Panc1 (cell line): ENCODE measurements at regions not wholly inside any gene's neighbourhood (a gene's known extent, or its start where the extent isn't known, plus 50 kb on each side); places are given as distances from the start of the nearest gene placed in this dataset.

Experiments
- ATAC-seq: fragments of 200-7000 bp; cut with Tn5 transposase; 2 replicates; pipeline ENCODE4 v1.9.1; 2020; ENCODE audit warnings: mild to moderate bottlenecking, moderate library complexity
- BruUV-seq: library from RNA; stranded (reverse); fragments of 400-500 nt; replicated peaks from 2 replicates; lab custom pipeline; 2021; lab: Mats Ljungman, UMichigan
- CTCF ChIA-PET: fragments of 300-600 bp; sonication (Branson Sonifier 250); formaldehyde crosslinking; loops from one replicate; lab custom pipeline; 2022; ENCODE audit warnings: antibody characterized with exemption; lab: Charles Lee
- POLR2A ChIA-PET: fragments of 300-600 bp; sonication (Branson Sonifier 250); formaldehyde crosslinking; loops from one replicate; lab custom pipeline; 2022; ENCODE audit warnings: antibody characterized with exemption; lab: Charles Lee
- DNase-seq: peaks from one replicate; pipeline ENCODE4 v3.0.0-alpha.2; 2010; ENCODE audit warnings: low read depth, low spot score
- H3K27ac ChIP-seq: 2 replicates; pipeline ENCODE4 v1.5.1; 2011; ENCODE audit warnings: mild to moderate bottlenecking, low read length, inconsistent platforms
- H3K27me3 ChIP-seq: fragments of 200-500 bp; sonication (Bioruptor generic); 2 replicates; pipeline ENCODE4 v1.6.0; 2014; ENCODE audit warnings: low read length, inconsistent platforms; ENCODE audit not compliant: control insufficient read depth, insufficient read depth
- H3K36me3 ChIP-seq: fragments of 200-500 bp; sonication (Bioruptor generic); 2 replicates; pipeline ENCODE4 v1.5.1; 2014; ENCODE audit warnings: inconsistent platforms, mild to moderate bottlenecking, low read length, moderate library complexity; ENCODE audit not compliant: control insufficient read depth, insufficient read depth
- H3K4me1 ChIP-seq: 2 replicates; pipeline ENCODE4 v1.5.1; 2011; ENCODE audit warnings: inconsistent platforms, mild to moderate bottlenecking, low read length, moderate library complexity; ENCODE audit not compliant: control insufficient read depth, insufficient read depth
- H3K4me3 ChIP-seq, 2 experiments: 2 replicates each; pipeline ENCODE4 v1.5.1; 2011 to 2012; ENCODE audit warnings: low read depth in 2 of 2, low read length in 2 of 2, mild to moderate bottlenecking in 2 of 2, inconsistent platforms in 1 of 2, moderate library complexity in 1 of 2
- H3K9me3 ChIP-seq: fragments of 200-500 bp; sonication (Bioruptor generic); 2 replicates; pipeline ENCODE4 v1.5.1; 2014; ENCODE audit warnings: low read depth, mild to moderate bottlenecking, inconsistent platforms, low read length, moderate library complexity; ENCODE audit not compliant: control insufficient read depth, insufficient read depth
- CTCF ChIP-seq: fragments of 450-650 bp; IDR thresholded peaks from 2 replicates; pipeline ENCODE4 v1.5.1; 2017; ENCODE audit warnings: mild to moderate bottlenecking
- POLR2AphosphoS5 ChIP-seq: IDR thresholded peaks from 2 replicates; pipeline ENCODE4 v1.6.1; 2012; ENCODE audit warnings: mild to moderate bottlenecking, low read depth, low read length, moderate library complexity
- REST ChIP-seq, 2 experiments: IDR thresholded peaks; 2 replicates each; pipeline ENCODE4 v1.6.1; 2011 to 2012; ENCODE audit warnings: low read depth in 2 of 2, control low read depth in 1 of 2, low read length in 1 of 2, mild to moderate bottlenecking in 1 of 2, moderate library complexity in 1 of 2; ENCODE audit not compliant: insufficient read depth in 1 of 2
- SIN3A ChIP-seq: IDR thresholded peaks from 2 replicates; pipeline ENCODE4 v1.6.1; 2012; ENCODE audit warnings: low read depth, mild to moderate bottlenecking, low read length, moderate library complexity, borderline replicate concordance; ENCODE audit not compliant: insufficient read depth
- TCF7L2 ChIP-seq: IDR thresholded peaks from 2 replicates; pipeline ENCODE4 v1.6.1; 2011; ENCODE audit warnings: mild to moderate bottlenecking, low read depth, low read length, inconsistent platforms
- in situ Hi-C: cut with HindIII; loops from 2 replicates; pipeline ENCODE4 v1.10.0; 2016; ENCODE audit warnings: low sequenced_read_pairs, low pct_unique_long_range_greater_than_20kb
- intact Hi-C: fragments of 100-400 bp; cut with micrococcal nuclease; formaldehyde crosslinking; loops from one replicate; pipeline ENCODE4 v1.10.0; 2022; ENCODE audit not compliant: unreplicated experiment

- Histone ChIP-seq H3K27me3 (no peaks in the 10 kb centered on the region), H3K9me3 (no peaks in the 10 kb centered on the region), H3K4me1 (no peaks in the 10 kb centered on the region), H3K27ac (no peak overlapping the region), H3K4me3 (no peak overlapping the region), H3K36me3 (no peaks in the 10 kb centered on the region)
- ChIA-PET POLR2A (no interaction called here), CTCF (no interaction called here)
- intact Hi-C loops (no loop called here), in situ Hi-C loops (no loop called here)
- no peak for ATAC-seq
- BruUV-seq, result no TSS peak
- no peak for DNase-seq
- no peak for TF ChIP-seq REST (IDR thresholded peaks at IDR 0.05; ENCODE audit: insufficient read depth in 1 of 2, low read depth in 2 of 2, low read length in 1 of 2)
- TF ChIP-seq TCF7L2, result no peak
- no peak for TF ChIP-seq SIN3A
- no peak for TF ChIP-seq POLR2AphosphoS5
- no peak for TF ChIP-seq CTCF
Observed at GRCh38 chr10:3273966-3274365, 101.4 kb upstream of the PITRM1 start.

DNA sequence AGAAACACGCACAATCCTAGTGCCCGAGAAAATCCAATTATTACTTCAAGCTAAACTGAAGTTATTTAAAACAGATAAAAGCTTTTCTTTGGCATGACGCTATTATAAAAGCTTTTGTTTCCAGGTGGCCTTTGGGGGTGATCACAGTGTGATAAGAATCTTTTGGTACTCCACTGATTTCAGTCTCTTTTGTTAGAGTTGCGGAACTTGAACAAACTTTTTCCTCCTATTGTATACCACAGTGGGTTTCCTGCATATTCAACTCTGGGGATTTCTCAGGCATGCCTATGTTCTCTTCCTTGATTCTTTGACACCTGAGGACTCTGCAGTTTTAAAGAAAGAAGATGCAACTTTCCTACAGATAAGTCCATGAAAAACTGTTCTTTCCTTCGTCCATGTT is 99.7 kb upstream of the PITRM1 start:
- DNase-seq (no peak), ATAC-seq (no peak)
- intact Hi-C loops (no loop called here), in situ Hi-C loops (no loop called here)
- no peak overlapping the region for H3K4me3 ChIP-seq
- no peaks in the 10 kb centered on the region for H3K4me1 ChIP-seq
- H3K27ac ChIP-seq, result no peak overlapping the region
- H3K27me3 ChIP-seq, result no peaks in the 10 kb centered on the region
- no peaks in the 10 kb centered on the region for H3K36me3 ChIP-seq
- H3K9me3 ChIP-seq, result no peaks in the 10 kb centered on the region
- ChIA-PET CTCF (no interaction called here), POLR2A (no interaction called here)
- BruUV-seq, result no TSS peak
- TF ChIP-seq SIN3A (no peak), REST (IDR thresholded peaks at IDR 0.05; ENCODE audit: insufficient read depth in 1 of 2, low read depth in 2 of 2, low read length in 1 of 2) (no peak), TCF7L2 (no peak), POLR2AphosphoS5 (no peak), CTCF (no peak)
